ENCODE measurements at regions not wholly inside any gene's neighbourhood (a gene's known extent, or its start where the extent isn't known, plus 50 kb on each side); places are given as distances from the start of the nearest gene placed in this dataset.

GRCh38 chr6:14986370-14986769 lies 259.5 kb upstream of the JARID2 start:
- Histone ChIP-seq H2AFZ (ENCODE audit: low read depth) (no peak overlapping the region), H3K9me3 (no peaks in the 10 kb centered on the region), H3K4me2 (no peak overlapping the region), H3K4me3 (ENCODE audit: low read depth in 2 of 2, low read length in 1 of 2) (no peak overlapping the region), H3K36me3 (replicated peaks in 1 of 2; ENCODE audit: control insufficient read depth in 1 of 2, insufficient read depth in 2 of 2, low read length in 1 of 2) (no peaks in the 10 kb centered on the region), H4K20me1 (ENCODE audit: insufficient read depth) (no peaks in the 10 kb centered on the region), H3K27me3 (ENCODE audit: insufficient read depth) (no peaks in the 10 kb centered on the region), H3K27ac (ENCODE audit: low read depth in 2 of 2, low read length in 1 of 2) (no peak overlapping the region), H3F3A (replicated peaks; ENCODE audit: insufficient read depth) (no peaks in the 10 kb centered on the region), H3K4me1 (ENCODE audit: control insufficient read depth in 1 of 2, insufficient read depth in 2 of 2, low read depth in 1 of 2, low read length in 1 of 2) (no peaks in the 10 kb centered on the region), H3K9me2 (no peaks in the 10 kb centered on the region), H3K79me2 (ENCODE audit: insufficient read depth) (no peaks in the 10 kb centered on the region), H3K9ac (no peak overlapping the region)
- no peak for DNase-seq
- CTCF ChIA-PET: no interaction called here
- POLR2A ChIA-PET: no interaction called here
- WGBS (ENCODE audit: low lambda C conversion rate): 65% methylated on average over 7 of the region's 7 CpGs
- TF ChIP-seq MAX (IDR thresholded peaks at IDR 0.05; ENCODE audit: low read depth) (no peak), SIN3A (IDR thresholded peaks at IDR 0.05; ENCODE audit: borderline replicate concordance, low read depth, low read length) (no peak), USF1 (IDR thresholded peaks at IDR 0.05; ENCODE audit: borderline replicate concordance, low read depth) (no peak), SMC3 (IDR thresholded peaks at IDR 0.05; ENCODE audit: low read depth, low read length) (no peak), GABPA (IDR thresholded peaks at IDR 0.05; ENCODE audit: low read depth) (no peak), TAF1 (IDR thresholded peaks at IDR 0.05; ENCODE audit: borderline replicate concordance, low read depth, low read length) (no peak), IRF3 (IDR thresholded peaks at IDR 0.05; ENCODE audit: low read depth, low read length) (no peak), CTCF (IDR thresholded peaks at IDR 0.05) (no peak), FOSL2 (IDR thresholded peaks at IDR 0.05; ENCODE audit: borderline replicate concordance, low read depth) (no peak), TCF12 (IDR thresholded peaks at IDR 0.05) (no peak), GATA2 (CRISPR knock-in tag; IDR thresholded peaks at IDR 0.05) (no peak), RFX5 (IDR thresholded peaks at IDR 0.05; ENCODE audit: low read length) (no peak), PBX3 (IDR thresholded peaks at IDR 0.05) (no peak), YY1 (IDR thresholded peaks at IDR 0.05; ENCODE audit: low read depth) (no peak), FOXM1 (IDR thresholded peaks at IDR 0.05; ENCODE audit: low read depth) (no peak)

All from SK-N-SH (cell line).